BJ (cell line): ENCODE measurements at regions not wholly inside any gene's neighbourhood (a gene's known extent, or its start where the extent isn't known, plus 50 kb on each side); places are given as distances from the start of the nearest gene placed in this dataset.

ENCODE experiments used
- CTCF ChIA-PET: fragments of 350-600 bp; formaldehyde crosslinking; extraction: SDS; loops from one replicate; lab custom pipeline; 2021; ENCODE audit warnings: antibody characterized with exemption, inconsistent platforms; lab: Yijun Ruan, JAX
- POLR2A ChIA-PET: fragments of 300-600 bp; sonication (Branson Sonifier 250); formaldehyde crosslinking; extraction: SDS; loops from one replicate; lab custom pipeline; 2021; ENCODE audit warnings: antibody characterized with exemption; lab: Charles Lee
- DNase-seq: peaks from one replicate; pipeline ENCODE4 v3.0.0-alpha.2; 2011; ENCODE audit warnings: low read depth
- H3K27me3 ChIP-seq: 2 replicates; pipeline ENCODE4 v1.6.0; 2011; ENCODE audit warnings: low read length; ENCODE audit not compliant: control insufficient read depth, insufficient read depth
- H3K36me3 ChIP-seq: 2 replicates; pipeline ENCODE4 v1.5.1; 2011; ENCODE audit warnings: low read length; ENCODE audit not compliant: control insufficient read depth, insufficient read depth
- H3K4me3 ChIP-seq: 2 replicates; pipeline ENCODE4 v1.5.1; 2011; ENCODE audit warnings: low read depth, mild to moderate bottlenecking, control low read depth, low read length
- CTCF ChIP-seq: IDR thresholded peaks from 2 replicates; pipeline ENCODE4 v1.5.1; 2011; ENCODE audit warnings: low read depth, mild to moderate bottlenecking, control low read depth, inconsistent platforms, low read length, moderate library complexity; ENCODE audit not compliant: insufficient read depth

- Histone ChIP-seq H3K36me3 (no peaks in the 10 kb centered on the region), H3K27me3 (no peaks in the 10 kb centered on the region), H3K4me3 (no peak overlapping the region)
- DNase-seq = no peak
- ChIA-PET CTCF (no interaction called here), POLR2A (no interaction called here)
- no peak for TF ChIP-seq CTCF
These were observed 251.4 kb downstream of the JRKL start for GRCh38 chr11:96641261-96641660.

- Histone ChIP-seq H3K36me3 (no peaks in the 10 kb centered on the region), H3K27me3 (no peaks in the 10 kb centered on the region), H3K4me3 (no peak overlapping the region)
- no peak for TF ChIP-seq CTCF
- no peak for DNase-seq
- ChIA-PET CTCF (no interaction called here), POLR2A (no interaction called here)
These were observed 252.8 kb downstream of the JRKL start for GRCh38 chr11:96642583-96642982.

- CTCF ChIA-PET = no interaction called here
- no peak for TF ChIP-seq CTCF
- POLR2A ChIA-PET = no interaction called here
- no peak for DNase-seq
- no peak overlapping the region for H3K4me3 ChIP-seq
- no peaks in the 10 kb centered on the region for H3K36me3 ChIP-seq
- H3K27me3 ChIP-seq = no peaks in the 10 kb centered on the region
These were observed 253.4 kb downstream of the JRKL start for GRCh38 chr11:96643173-96643572.

GRCh38 chr11:96647621-96648020 lies 257.8 kb downstream of the JRKL start:
- Histone ChIP-seq H3K36me3 (no peaks in the 10 kb centered on the region), H3K4me3 (no peak overlapping the region), H3K27me3 (no peaks in the 10 kb centered on the region)
- ChIA-PET POLR2A (no interaction called here), CTCF (interaction anchor here (1.6 to 1.8 kb wide), 2 partner anchors 9 to 13 kb away, joined by 3 to 6 read pairs; no protein-coding TSS in a partner anchor)
- no peak for DNase-seq
- TF ChIP-seq CTCF = no peak

- H3K4me3 ChIP-seq = no peak overlapping the region
- TF ChIP-seq CTCF = no peak
- no peaks in the 10 kb centered on the region for H3K27me3 ChIP-seq
- no peak for DNase-seq
- no peaks in the 10 kb centered on the region for H3K36me3 ChIP-seq
- ChIA-PET CTCF (interaction anchor here (1.6 kb wide), 1 partner anchor 8 kb away, joined by 6 read pairs; no protein-coding TSS in a partner anchor), POLR2A (no interaction called here)
These were observed 259.2 kb downstream of the JRKL start for GRCh38 chr11:96648991-96649390.
